Colon (tissue), 2 donors: ENCODE measurements at regions not wholly inside any gene's neighbourhood (a gene's known extent, or its start where the extent isn't known, plus 50 kb on each side); places are given as distances from the start of the nearest gene placed in this dataset.
"Not testable (repeated sequence)": the region's sequence is repeated elsewhere in the genome, so short reads cannot be mapped to it uniquely, and the experiment has no call there.

Experiments
- FAIRE-seq: peaks from 2 replicates; lab custom pipeline; 2012; peaks lifted over from hg19 to GRCh38; lab: Jason Lieb, UNC
- donor health status: control.
- donor health status: control.

DNA sequence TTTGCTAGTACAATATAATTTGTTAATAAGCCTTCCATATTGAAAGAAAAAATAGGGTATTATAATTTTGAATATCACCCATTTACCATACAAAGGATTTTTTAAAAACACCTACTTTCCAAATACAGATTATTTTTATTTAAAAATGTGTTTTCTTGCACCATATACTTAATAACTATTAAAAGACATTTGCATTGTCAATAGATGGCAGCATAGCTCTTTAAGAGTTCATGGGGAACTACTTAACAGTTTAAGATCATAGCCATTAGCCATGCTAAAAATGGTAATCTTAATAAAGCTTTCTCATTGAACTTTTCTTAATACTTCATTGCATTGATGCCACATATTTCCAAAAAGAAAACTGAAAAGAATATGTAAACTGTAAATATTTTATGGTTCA is 1995.9 kb downstream of the C4orf33 start:
- no peak for FAIRE-seq

DNA sequence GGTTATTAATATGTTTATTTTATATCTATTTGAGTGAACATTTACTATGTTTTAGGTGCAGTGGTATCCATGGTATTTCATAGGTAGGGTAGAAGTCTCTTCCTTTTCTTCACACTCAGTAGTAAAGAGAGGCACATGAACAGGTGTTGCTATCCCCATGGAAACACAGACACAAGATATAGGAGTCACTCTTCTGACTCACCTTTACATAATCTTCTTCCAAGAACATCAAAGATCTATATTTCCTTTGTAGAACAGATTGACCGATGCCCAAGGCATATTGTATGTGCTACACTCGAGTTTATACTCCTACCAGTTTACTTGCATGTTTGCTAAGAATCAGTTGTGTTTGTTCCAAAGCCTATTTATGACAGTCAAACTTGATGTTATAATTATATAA is 1997.4 kb downstream of the C4orf33 start:
- no peak for FAIRE-seq

DNA sequence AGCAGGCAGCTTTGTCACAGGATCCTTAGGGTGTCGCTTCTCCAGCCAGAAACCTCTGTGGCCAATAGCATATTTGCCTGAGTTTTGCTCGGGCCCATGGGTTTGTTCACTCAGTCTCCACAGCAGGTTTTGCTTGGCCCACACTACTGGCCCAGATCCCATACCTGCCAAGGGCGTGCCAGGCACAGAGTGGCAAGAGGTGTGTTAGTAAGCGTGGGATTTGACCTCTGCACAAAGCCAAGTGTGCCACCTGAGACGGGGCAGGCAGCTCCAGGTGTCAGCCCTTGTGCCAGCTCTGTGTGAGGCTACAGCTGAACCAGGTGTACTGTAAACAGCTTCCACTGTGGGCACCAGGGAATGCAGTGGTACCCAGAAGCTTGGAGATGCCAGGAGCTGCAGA is 2003.0 kb downstream of the C4orf33 start:
- no peak for FAIRE-seq

DNA sequence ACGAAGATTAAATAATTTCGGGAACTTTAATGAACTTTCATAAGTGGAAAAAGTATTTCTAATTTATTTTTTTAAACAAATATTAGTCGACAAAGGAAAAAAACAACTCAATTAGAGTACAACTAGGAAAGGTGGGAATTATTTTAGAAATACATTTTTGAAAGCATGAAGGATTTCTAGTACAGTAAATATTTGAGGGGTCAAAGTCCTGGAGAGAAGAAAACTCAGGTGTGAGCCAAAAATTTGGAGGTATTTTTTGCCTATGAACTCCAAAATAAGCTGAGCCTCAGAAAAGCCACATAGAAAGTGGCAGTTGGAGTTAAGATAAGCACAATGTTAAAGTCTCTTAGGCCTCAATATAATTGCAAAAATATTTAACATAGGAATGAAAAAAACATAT is 2017.3 kb downstream of the C4orf33 start:
- FAIRE-seq = no peak

DNA sequence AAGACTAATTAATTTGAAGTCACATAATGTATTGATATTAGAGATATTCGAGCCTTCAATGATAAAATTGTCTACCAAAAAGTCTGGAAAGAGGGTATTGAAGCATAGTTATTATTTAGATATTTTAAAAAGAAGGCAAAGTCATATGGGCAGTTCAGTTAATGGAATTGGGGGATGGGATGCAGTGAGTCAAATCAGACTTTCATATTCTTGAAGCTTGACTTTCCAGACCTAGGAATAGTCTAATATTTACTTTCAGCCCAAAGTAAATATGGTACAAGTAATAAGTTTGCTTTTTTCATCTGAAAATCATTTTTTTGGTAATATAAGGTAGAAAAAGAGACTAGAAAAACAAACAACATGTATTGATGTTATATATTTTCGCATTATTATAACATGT is 2017.8 kb downstream of the C4orf33 start:
- no peak for FAIRE-seq

DNA sequence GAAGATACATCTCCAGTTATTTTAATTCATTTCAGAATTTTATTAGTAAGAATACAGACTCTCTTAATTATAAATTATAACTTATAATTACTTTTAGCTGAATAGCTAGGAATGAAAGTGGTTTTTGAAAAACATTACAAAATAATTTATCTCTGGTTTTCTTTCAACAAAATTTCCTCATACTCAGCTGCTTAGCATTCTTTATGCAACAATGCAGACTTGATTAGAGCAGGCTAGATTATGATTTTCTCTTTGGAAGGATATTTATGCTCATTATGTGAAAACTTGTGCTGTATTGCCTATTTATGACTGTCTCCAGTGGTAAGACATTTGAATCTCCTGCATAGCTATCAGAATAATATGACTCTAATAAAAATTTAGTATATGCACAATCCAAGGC is 2023.7 kb downstream of the C4orf33 start:
- FAIRE-seq = no peak

DNA sequence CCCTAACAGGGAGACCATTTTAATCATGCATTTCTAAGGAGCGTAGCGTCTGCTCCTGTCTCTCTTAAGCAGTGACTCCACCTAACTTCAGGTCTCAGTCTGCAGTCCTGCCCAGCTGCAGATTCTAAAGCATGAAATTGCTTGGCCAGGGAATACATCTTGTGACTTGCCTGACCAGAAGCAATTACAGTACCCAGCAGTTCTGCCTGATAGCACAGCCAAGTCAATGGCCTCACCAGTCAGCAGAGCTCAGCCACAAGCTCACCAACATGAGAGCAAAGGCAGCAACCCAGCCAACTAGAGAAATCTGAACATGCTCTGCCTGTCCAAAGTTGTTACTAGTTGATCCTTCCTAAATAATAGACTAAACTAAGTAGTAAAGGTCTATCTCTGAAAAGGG is 2011.9 kb upstream of the PCDH10 start:
- FAIRE-seq = no peak

DNA sequence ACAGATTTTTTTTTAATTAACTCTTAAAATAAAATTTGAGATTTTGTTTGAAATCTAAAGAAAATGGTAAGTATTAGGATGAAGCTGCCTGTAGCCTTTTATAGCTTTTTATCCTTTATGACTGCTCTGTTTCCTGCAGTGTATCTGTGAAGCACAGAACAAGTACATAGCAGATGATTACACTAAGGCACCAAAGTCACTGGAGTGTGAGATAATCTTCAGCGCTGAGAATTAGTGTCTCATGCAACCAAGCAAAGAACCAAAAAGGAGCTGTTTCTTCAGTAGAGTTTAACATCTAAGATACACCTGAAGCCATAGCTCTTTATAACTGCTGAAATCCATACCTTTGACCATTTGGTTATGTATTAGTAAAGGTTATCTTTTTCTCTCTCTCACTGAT is 1989.8 kb upstream of the PCDH10 start:
- FAIRE-seq = no peak

DNA sequence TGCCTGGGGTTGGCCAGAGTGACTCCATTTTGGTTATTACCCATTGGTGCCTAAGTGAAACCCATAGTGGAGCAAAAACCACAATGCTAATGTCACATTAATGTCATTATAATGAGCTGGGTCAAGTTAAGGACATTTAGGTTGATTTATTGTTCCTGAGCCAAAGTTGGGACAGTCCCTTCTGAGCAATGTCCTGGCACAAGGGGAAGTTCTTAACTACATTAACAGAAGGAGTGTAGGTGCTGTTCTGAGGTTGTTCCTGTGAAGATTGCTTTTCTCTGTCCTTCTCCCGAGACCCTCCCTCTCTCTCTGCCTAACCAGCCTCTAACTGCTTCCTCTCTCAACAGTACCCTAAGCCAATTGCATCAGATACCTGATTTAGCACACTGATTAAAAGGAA is 1956.8 kb upstream of the PCDH10 start:
- FAIRE-seq = no peak

DNA sequence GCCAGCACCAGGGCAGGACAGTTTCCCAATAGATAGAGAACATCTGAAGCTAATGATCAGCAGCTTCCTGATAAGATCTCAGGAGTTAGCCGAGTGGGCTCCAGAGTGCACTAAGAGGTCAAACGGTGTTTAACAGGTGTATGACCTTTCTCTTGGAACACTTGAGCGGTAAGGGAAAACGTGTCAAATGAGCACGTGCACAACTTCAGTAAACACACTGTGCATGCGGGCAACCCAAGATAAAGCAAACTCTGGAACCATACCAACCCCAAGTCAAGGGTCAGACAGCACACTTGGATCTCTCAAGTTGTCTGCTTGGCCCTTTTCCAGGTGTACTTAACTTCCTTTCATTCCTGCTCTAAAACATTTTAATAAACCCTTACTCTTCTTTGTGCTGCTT is 1941.5 kb upstream of the PCDH10 start:
- no peak for FAIRE-seq

DNA sequence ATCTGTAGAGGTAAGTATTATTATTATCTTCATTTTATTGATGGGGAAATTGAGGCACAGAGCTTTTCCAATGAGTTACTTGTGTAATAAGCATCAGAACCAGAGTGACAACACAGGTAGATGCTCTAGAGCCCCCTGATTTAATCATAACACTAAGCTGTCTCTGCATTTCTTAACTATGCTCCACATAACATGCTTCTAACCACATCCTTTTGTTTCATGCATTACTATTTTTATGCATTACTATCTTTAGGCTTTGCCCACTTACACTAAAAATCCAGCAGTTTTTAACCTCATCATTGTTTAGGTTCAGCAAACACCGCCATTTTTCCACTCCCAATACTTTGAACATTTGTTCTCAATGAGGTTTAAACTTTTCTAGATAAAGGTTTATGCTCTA is 1900.8 kb upstream of the PCDH10 start:
- no peak for FAIRE-seq

DNA sequence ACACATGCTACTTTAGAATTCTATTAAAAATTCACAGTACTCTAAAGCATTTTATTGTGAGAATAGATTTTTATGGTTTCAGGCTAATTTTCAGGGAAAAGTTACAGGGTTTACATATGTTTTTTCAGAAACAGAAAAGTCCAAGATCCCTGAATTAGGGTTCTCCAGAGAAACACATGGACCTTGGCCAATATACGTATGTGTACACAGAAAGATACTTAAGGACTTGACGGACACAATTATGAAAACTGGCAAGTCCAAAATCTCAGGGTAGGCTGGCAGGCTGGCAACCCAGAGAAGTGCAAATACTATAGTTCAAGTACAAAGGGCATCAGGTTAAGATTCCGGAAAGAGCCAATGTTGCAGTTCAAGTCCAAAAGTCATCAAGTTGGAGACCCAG is 1897.8 kb upstream of the PCDH10 start:
- FAIRE-seq = no peak

DNA sequence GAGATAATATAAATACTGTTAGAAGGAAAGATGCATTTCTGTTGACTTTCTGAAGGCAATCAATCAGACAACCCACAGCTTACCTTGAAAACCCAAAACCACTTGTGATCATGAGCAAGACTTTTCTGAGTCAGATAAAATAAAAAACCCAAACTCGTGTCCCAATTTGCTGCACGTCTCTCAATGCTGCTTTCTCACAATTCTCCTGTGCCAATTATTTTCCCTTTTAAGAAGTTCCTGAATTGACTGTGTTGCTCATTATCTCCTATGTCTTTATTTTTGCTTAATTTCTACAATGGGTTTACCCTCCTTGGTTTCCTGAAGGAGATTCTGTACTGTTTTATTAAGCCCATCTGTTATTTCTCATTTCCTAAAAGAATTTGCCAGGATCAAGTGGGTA is 1891.9 kb upstream of the PCDH10 start:
- no peak for FAIRE-seq

DNA sequence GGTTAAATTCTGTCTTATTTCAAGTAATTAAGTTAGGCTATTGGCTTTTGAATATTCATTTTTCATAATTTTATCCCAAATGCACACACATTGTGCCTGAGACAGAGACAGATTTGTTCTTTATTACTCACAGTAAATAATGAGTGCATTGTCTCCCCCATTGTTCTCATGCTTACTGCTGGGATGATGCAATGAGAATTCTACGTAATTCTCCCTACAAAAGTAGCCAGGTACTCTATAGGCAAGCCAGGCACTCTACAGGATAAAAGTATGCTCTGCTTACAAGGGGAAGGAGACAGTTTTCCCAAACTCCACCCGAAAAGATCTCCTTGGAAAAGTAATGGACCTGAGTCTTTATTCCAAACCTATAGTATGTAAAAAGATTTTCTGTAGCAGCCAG is 1890.7 kb upstream of the PCDH10 start:
- no peak for FAIRE-seq

DNA sequence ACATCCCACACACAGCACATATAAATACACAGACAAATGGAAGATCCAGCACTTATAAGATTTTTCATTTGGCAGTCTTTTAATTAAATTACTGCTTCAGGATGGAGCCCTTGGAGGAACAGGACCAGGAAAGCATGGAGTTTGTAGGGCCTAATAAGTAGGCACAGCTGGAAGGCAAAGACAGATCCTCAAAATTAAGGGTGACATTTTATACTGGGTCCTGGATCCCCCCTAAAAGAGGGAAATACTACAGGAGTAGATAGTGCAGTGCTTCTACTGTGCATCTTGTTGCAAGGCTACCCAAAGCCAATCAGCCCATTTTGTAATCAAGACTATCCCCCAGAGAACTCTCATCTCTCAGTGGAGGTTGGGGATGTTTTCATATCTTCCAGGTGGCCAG is 1860.7 kb upstream of the PCDH10 start:
- no peak for FAIRE-seq

DNA sequence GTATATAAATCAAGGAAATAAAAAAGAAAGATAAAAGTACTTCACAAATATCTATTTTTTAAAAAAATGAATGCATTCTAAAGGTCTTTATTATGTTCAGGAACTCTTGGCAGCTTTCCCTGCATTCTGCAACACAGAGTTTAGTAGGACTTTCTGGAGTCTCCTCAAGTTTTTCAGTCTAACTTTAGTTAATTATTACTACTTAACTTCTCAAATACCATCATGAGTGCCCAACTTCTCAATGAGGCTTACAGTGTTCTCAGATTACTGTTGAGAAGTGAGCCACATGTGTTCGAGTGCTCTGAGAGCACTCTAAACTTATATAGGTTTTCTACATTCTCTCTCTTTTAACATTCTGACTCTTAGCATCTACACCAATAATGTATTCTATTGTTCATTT is 1852.9 kb upstream of the PCDH10 start:
- FAIRE-seq = no peak

DNA sequence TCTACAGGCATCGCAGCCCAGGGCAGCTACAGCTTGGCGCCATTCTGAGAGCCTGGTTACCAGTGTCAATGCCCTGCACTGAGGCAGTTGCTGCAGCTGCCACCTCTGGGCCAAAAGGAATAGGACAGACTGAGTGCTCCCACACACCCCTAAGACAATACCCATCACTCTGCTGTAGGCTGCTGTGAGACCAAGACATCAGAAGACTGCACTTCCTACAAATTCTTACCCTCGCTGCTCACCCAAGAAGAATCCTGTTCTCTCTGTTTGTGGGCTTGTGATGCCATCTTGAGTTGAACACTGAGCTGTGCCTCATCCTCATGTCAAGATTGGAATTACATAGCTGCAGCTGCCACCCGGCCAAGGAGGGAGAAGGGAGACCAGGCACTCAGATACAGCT is 1847.0 kb upstream of the PCDH10 start:
- FAIRE-seq = no peak

DNA sequence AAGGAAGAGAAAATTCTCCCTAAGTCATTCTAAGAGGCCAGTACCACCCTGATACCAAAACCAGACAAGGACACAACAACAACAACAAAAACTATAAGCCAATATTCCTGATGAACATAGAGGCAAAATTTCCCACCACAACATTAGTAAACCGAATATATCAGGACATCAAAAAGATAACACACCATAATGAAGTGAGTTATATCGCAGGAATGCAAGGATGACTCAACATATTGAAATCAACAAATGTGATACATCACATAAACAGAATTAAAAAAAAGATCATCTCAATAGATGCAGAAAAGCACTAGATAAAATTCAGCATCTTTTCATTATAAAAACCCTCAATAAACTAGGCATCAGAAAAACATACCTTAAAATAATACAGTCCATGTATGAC is 1844.4 kb upstream of the PCDH10 start:
- no peak for FAIRE-seq

DNA sequence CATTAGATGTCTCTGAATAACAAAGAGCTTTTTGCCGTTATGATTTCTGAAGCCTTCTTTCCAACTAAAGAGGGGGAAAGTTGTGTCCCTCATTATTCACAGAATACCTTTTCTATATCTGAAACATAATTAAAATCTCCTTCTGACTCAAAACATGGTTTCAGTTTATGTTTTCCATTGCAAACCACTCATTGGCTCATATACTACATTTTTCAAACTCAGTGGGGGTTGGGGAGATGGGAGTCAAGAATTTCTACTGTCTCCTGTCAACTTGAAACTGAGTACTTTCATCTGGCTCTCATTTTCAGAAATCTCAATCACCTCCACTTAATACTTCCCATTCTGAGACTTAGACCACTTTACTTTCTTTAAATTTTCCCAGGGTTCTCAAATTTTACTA is 1839.5 kb upstream of the PCDH10 start:
- FAIRE-seq = no peak

DNA sequence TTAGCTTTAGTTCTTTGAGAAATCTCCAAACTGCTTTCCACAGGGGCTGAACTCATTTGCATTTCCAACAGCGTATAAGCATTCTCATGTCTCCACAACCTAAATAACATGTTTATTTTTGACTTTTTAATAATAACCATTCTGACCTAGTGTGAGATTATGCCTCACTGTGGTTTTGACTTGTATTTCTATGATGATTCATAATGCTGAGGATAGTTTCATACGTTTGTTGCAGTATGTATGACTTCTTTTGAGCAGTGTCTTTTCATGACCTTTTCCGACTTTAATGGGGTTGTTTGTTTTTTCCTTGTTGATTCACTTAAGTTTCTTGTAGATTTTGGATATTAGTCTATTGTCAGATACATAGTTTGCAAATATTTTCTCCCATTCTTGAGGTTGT is 1833.0 kb upstream of the PCDH10 start:
- no peak for FAIRE-seq

DNA sequence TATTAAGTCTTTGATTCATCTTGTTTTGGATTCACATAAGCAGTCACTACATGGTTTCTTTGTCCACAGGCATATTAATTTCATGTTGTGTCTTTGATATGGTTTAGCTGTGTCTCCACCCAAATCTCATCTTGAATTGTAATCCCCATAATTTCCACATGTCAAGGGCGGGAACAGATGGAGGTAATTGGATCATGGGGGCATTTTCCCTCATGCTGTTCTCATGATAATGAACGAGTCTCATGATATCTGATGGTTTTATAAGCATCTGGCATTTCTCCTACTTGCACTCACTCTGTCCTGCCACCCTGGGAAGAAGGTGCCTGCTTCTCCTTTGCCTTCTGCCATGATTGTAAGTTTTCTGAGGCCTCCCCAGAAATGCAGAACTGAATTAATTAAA is 1811.2 kb upstream of the PCDH10 start:
- FAIRE-seq = no peak

DNA sequence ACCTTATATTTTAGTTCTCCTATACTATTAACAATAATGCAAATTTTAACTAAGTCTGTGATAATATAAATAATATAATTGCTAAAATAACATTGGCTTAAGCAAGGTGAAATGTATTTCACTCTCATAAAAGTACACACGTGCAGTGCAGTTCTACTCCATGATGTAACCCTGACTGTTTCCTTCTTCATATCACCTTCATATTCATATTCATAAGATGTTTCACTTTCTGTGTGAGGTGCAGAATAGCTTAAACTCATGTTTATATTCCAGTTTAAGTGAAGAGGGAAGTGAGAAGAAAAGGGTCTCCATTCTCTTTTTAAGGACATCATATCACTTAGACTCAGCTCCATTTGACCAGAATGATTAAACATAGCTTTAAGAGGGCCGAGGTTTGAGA is 1810.0 kb upstream of the PCDH10 start:
- no peak for FAIRE-seq

DNA sequence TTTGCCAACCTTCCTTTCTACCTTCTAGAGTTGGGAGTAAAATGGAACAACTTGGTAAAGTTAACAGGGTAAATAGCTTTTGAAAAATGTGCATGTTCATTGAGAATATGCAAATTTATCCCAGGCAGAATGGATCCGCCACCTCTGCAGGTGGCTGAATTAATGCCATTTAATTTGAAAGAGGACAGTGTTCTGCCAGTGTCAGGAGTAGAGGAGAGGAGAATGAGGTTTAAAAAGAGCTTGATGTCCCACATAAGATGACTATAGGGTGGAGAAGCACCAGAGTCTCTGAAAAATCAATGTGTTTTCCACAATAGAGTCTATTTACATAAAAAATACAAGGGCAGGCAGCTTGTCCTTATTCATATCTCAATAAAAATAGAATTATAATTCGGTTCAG is 1804.3 kb upstream of the PCDH10 start:
- no peak for FAIRE-seq

DNA sequence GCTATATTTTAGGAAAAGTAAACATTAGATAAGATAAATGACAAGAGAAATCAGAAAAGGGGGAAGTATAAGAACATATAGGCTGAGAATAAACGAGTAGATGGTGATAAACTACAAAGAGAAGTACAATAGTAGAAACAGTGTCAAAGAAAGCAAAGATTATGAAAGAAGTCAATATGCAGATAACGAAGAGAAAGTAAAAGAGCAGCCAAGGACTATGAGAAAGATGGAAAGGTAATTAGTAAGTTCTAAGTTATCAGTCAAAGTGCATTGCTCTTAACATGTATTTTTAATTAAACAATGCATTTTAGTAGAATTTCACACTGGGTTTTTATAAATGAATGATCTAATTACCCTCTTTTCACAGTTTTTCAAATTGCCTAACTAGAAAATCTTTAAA is 1801.3 kb upstream of the PCDH10 start:
- FAIRE-seq = no peak

DNA sequence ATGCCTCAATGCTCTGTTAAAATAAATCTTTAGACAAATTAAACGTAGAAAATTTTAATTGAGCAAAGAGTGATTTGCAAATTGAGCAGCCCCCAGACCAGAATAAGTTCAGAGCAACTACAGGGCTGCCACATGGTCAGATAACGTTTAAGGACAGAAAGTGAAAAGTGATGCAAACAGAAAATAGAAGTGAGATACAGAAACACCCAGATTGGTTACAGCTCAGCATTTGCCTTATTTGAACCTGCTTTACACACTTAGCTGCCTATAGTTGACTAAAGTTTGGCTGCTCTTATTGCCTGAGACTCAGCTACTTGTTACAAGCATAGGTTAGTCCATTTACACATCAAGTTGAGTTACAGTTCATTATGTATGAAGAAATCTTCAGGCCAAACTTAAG is 1800.8 kb upstream of the PCDH10 start:
- FAIRE-seq = no peak

DNA sequence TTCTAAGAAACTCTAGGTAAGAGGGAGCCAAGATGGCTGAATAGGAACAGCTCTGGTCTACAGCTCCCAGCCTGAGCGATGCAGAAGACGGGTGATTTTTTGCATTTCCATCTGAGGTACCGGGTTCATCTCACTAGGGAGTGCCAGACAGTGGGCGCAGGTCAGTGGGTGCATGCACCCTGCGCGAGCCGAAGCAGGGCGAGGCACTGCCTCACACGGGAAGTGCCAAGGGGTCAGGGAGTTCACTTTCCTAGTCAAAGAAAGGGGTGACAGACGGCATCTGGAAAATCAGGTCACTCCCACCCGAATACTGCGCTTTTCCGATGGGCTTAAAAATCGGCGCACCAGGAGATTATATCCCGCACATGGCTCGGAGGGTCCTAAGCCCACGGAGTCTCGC is 1796.7 kb upstream of the PCDH10 start:
- FAIRE-seq = not testable (repeated sequence)
